Psoas muscle (tissue), 7 donors: ENCODE measurements at regions not wholly inside any gene's neighbourhood (a gene's known extent, or its start where the extent isn't known, plus 50 kb on each side); places are given as distances from the start of the nearest gene placed in this dataset.

ENCODE experiments used
- ATAC-seq, 4 donors: fragments of 200-7000 bp; cut with Tn5 transposase; one replicate each; pipeline ENCODE4 v1.9.1; 2020; ENCODE audit warnings: moderate library complexity in 3 of 4, mild to moderate bottlenecking in 2 of 4
- DNase-seq, 2 donors: peaks; one replicate each; pipeline ENCODE4 v3.0.0-alpha.2; 2020
- H3K27ac ChIP-seq: fragments of 200-600 bp; one replicate; pipeline ENCODE4 v1.8.0; 2022
- H3K27me3 ChIP-seq, 3 donors: fragments of 200-600 bp in 1 of 3; one replicate each; pipeline versions ENCODE4 v1.6.1 to v1.8.0; 2013 to 2022; ENCODE audit warnings: low read length in 2 of 3, mild to moderate bottlenecking in 2 of 3, moderate library complexity in 1 of 3; ENCODE audit not compliant: insufficient read depth in 3 of 3
- H3K36me3 ChIP-seq, 2 donors: fragments of 200-600 bp in 1 of 2; one replicate each; pipeline versions ENCODE4 v1.6.1 to v1.8.0; 2013 to 2022; ENCODE audit warnings: low read depth in 1 of 2, mild to moderate bottlenecking in 1 of 2, moderate library complexity in 1 of 2; ENCODE audit not compliant: insufficient read depth in 1 of 2
- H3K4me1 ChIP-seq: fragments of 200-600 bp; one replicate; pipeline ENCODE4 v1.8.0; 2022
- H3K4me3 ChIP-seq: fragments of 200-600 bp; one replicate; pipeline ENCODE4 v1.8.0; 2022; ENCODE audit warnings: mild to moderate bottlenecking
- H3K9me3 ChIP-seq: fragments of 200-600 bp; one replicate; pipeline ENCODE4 v1.8.0; 2022
- CTCF ChIP-seq: fragments of 200-600 bp; IDR thresholded peaks from one replicate; pipeline ENCODE4 v1.8.0; 2022; ENCODE audit warnings: antibody characterized with exemption
- WGBS, 3 donors: extraction: QIAGEN DNeasy Blood & Tissue Kit; methylation state at CpG; one replicate each; pipeline versions ENCODE4 v1.1.6 to v1.1.7; 2013; 5-methylcytosine and 5-hydroxymethylcytosine counted together
- intact Hi-C, 2 donors: fragments of 100-400 bp; cut with DNase I; formaldehyde crosslinking; loops; one replicate each; pipeline versions ENCODE4 v1.11.0 to v1.14.2; 2022
- donor health status: healthy with polysubstance abuse.
- donor health status: DM: no; HTN: no; CAD: no; lungs with moderate emphysema.
- donor health status: Bipolar disorder and iron deficiency.
- donor health status: healthy.
- donor health status: DM: yes; HTN: yes; CAD: no.
- donor health status: DM: no; HTN: no; CAD: no.
- donor health status: DM: yes; HTN: yes; CAD: no.

- no peaks in the 10 kb centered on the region for H3K4me1 ChIP-seq
- TF ChIP-seq CTCF = no peak
- intact Hi-C loops = no loop called here
- no peaks in the 10 kb centered on the region for H3K36me3 ChIP-seq
- WGBS, 3 donors = 35 to 37% (median 36%) methylated on average over 3 of the region's 3 CpGs
- H3K27me3 ChIP-seq = no peaks in the 10 kb centered on the region
- no peak overlapping the region for H3K27ac ChIP-seq
- no peak for DNase-seq
- no peak for ATAC-seq
- no peaks in the 10 kb centered on the region for H3K9me3 ChIP-seq
- no peak overlapping the region for H3K4me3 ChIP-seq
These were observed 229.6 kb upstream of the CDH2 start for GRCh38 chr18:28406533-28406932.

GRCh38 chr18:28404694-28405093 lies 227.8 kb upstream of the CDH2 start:
- H3K4me3 ChIP-seq = no peak overlapping the region
- DNase-seq = no peak
- H3K9me3 ChIP-seq = no peaks in the 10 kb centered on the region
- H3K4me1 ChIP-seq = no peaks in the 10 kb centered on the region
- TF ChIP-seq CTCF = no peak
- H3K36me3 ChIP-seq = no peaks in the 10 kb centered on the region
- intact Hi-C loops = no loop called here
- no peaks in the 10 kb centered on the region for H3K27me3 ChIP-seq
- H3K27ac ChIP-seq = no peak overlapping the region
- ATAC-seq = no peak
- WGBS, 3 donors = 53 to 66% (median 63%) methylated on average over 1 of the region's 1 CpG

- Histone ChIP-seq H3K4me1 (no peaks in the 10 kb centered on the region), H3K9me3 (no peaks in the 10 kb centered on the region), H3K27ac (no peak overlapping the region), H3K4me3 (no peak overlapping the region), H3K36me3 (no peaks in the 10 kb centered on the region), H3K27me3 (no peaks in the 10 kb centered on the region)
- intact Hi-C loops = no loop called here
- WGBS, 3 donors = 55 to 65% (median 57%) methylated on average over 5 of the region's 5 CpGs
- TF ChIP-seq CTCF = no peak
- ATAC-seq = no peak
- no peak for DNase-seq
These were observed 222.9 kb upstream of the CDH2 start for GRCh38 chr18:28399781-28400362.

GRCh38 chr18:28398471-28398870 lies 221.5 kb upstream of the CDH2 start:
- no peak overlapping the region for H3K27ac ChIP-seq
- ATAC-seq (no peak), DNase-seq (no peak)
- no peak overlapping the region for H3K4me3 ChIP-seq
- H3K27me3 ChIP-seq = no peaks in the 10 kb centered on the region
- no peak for TF ChIP-seq CTCF
- WGBS, 3 donors = 45 to 61% (median 49%) methylated on average over 1 of the region's 1 CpG
- H3K36me3 ChIP-seq = no peaks in the 10 kb centered on the region
- no peaks in the 10 kb centered on the region for H3K4me1 ChIP-seq
- H3K9me3 ChIP-seq = no peaks in the 10 kb centered on the region
- intact Hi-C loops = no loop called here

- Histone ChIP-seq H3K4me3 (no peak overlapping the region), H3K9me3 (peaks cover 7% of the 10 kb centered on the region)
These were observed 213.1 kb upstream of the CDH2 start for GRCh38 chr18:28390022-28390421.

More at GRCh38 chr18:28390022-28390421, 213.1 kb upstream of the CDH2 start:
- H3K27me3 ChIP-seq = no peaks in the 10 kb centered on the region
- no peaks in the 10 kb centered on the region for H3K4me1 ChIP-seq
- no peak for TF ChIP-seq CTCF
- DNase-seq = no peak
- no peak overlapping the region for H3K27ac ChIP-seq
- intact Hi-C loops = no loop called here
- no peaks in the 10 kb centered on the region for H3K36me3 ChIP-seq
- no peak for ATAC-seq
